MCF 10A (cell line): ENCODE measurements at regions not wholly inside any gene's neighbourhood (a gene's known extent, or its start where the extent isn't known, plus 50 kb on each side); places are given as distances from the start of the nearest gene placed in this dataset.

ENCODE experiments used
- BruUV-seq: library from RNA; stranded (reverse); fragments of 400-500 nt; replicated peaks from 2 replicates; lab custom pipeline; 2021; lab: Mats Ljungman, UMichigan
- CTCF ChIA-PET: fragments of 300-600 bp; sonication (Branson Sonifier 250); formaldehyde crosslinking; extraction: SDS; loops from one replicate; lab custom pipeline; 2021; ENCODE audit warnings: antibody characterized with exemption, inconsistent platforms; lab: Yijun Ruan, JAX
- POLR2A ChIA-PET: fragments of 300-600, 350-650 bp; sonication (Branson Sonifier 250); formaldehyde crosslinking; extraction: SDS; loops from one replicate; lab custom pipeline; 2020; ENCODE audit warnings: antibody characterized with exemption, inconsistent platforms; lab: Yijun Ruan, JAX
- DNase-seq: peaks from one replicate; pipeline ENCODE4 v3.0.0-alpha.2; 2018; ENCODE audit not compliant: unreplicated experiment
- H3K27ac Mint-ChIP-seq: one replicate; pipeline ENCODE4 v1.8.0; 2022; ENCODE audit warnings: mild to moderate bottlenecking, low read depth, mixed read lengths; ENCODE audit not compliant: unreplicated experiment
- H3K27me3 Mint-ChIP-seq: one replicate; pipeline ENCODE4 v1.8.0; 2022; ENCODE audit warnings: mixed read lengths; ENCODE audit not compliant: insufficient read depth, unreplicated experiment
- H3K36me3 Mint-ChIP-seq: one replicate; pipeline ENCODE4 v1.8.0; 2022; ENCODE audit warnings: mild to moderate bottlenecking, moderate library complexity, mixed read lengths; ENCODE audit not compliant: insufficient read depth, unreplicated experiment
- H3K4me1 Mint-ChIP-seq: one replicate; pipeline ENCODE4 v1.8.0; 2022; ENCODE audit warnings: mixed read lengths; ENCODE audit not compliant: insufficient read depth, unreplicated experiment
- H3K4me3 Mint-ChIP-seq: one replicate; pipeline ENCODE4 v1.8.0; 2022; ENCODE audit warnings: mild to moderate bottlenecking, moderate library complexity, mixed read lengths; ENCODE audit not compliant: unreplicated experiment
- H3K9me3 Mint-ChIP-seq: one replicate; pipeline ENCODE4 v1.8.0; 2022; ENCODE audit warnings: mixed read lengths; ENCODE audit not compliant: unreplicated experiment
- intact Hi-C: fragments of 100-400 bp; cut with micrococcal nuclease; formaldehyde crosslinking; loops from 2 replicates; pipeline ENCODE4 v1.14.1; 2022
- TF ChIP-seq, protein P1 (sequence below): fragments of 200-600 bp; IDR thresholded peaks from one replicate; pipeline ENCODE4 v1.8.0; 2022; ENCODE audit warnings: antibody characterized with exemption, mild to moderate bottlenecking; ENCODE audit not compliant: unreplicated experiment

DNA sequence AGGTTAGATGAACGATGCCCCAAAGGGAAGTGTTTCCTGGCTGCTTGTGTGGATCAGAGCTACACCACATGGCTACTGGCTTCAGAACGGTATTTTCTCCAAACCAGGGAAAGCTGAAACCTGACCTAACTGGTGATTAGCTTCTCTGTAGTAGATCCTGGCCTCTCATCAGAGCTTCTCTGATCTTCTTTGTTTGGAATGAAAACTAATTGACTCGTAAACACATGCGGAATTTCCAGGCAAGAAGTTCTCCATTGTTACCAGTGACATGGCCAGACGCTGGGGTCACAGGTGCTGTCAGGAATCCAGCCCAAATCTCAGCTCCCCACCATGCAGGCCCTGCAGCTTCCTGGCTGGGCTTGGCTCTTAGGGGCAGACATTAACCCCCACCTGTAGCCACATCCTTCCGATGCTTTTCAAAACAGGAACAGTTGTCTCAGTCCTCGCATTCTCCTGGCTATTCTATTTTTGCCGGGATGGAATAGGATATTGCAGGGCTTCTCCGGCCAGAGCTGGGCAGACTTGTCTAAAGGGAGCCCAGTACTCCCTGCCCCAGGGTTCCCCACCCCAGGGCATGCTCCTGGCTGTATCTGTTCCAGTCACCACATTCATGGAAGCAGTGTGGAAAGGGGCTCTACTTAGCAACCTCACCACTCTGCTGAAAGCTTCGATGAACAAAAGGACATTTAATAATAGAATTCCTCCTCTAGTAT lies 305.4 kb upstream of the F9 start:
- TF ChIP-seq, protein P1, sequence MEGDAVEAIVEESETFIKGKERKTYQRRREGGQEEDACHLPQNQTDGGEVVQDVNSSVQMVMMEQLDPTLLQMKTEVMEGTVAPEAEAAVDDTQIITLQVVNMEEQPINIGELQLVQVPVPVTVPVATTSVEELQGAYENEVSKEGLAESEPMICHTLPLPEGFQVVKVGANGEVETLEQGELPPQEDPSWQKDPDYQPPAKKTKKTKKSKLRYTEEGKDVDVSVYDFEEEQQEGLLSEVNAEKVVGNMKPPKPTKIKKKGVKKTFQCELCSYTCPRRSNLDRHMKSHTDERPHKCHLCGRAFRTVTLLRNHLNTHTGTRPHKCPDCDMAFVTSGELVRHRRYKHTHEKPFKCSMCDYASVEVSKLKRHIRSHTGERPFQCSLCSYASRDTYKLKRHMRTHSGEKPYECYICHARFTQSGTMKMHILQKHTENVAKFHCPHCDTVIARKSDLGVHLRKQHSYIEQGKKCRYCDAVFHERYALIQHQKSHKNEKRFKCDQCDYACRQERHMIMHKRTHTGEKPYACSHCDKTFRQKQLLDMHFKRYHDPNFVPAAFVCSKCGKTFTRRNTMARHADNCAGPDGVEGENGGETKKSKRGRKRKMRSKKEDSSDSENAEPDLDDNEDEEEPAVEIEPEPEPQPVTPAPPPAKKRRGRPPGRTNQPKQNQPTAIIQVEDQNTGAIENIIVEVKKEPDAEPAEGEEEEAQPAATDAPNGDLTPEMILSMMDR: no peak
- CTCF ChIA-PET: no interaction called here
- POLR2A ChIA-PET: interaction anchor here (1.2 kb wide), 1 partner anchor 17 kb away, joined by 3 read pairs; no protein-coding TSS in a partner anchor
- no TSS peak for BruUV-seq
- no peaks in the 10 kb centered on the region for H3K36me3 Mint-ChIP-seq
- peaks cover 8% of the 10 kb centered on the region for H3K9me3 Mint-ChIP-seq
- no peak for DNase-seq
- H3K4me1 Mint-ChIP-seq: no peaks in the 10 kb centered on the region
- intact Hi-C loops: no loop called here
- H3K4me3 Mint-ChIP-seq: no peak overlapping the region
- H3K27me3 Mint-ChIP-seq: no peaks in the 10 kb centered on the region
- no peak overlapping the region for H3K27ac Mint-ChIP-seq

- peaks cover 6% of the 10 kb centered on the region for H3K9me3 Mint-ChIP-seq
- no peaks in the 10 kb centered on the region for H3K36me3 Mint-ChIP-seq
- H3K4me3 Mint-ChIP-seq: no peak overlapping the region
- TF ChIP-seq, protein P1: no peak
- H3K4me1 Mint-ChIP-seq: no peaks in the 10 kb centered on the region
- no TSS peak for BruUV-seq
- intact Hi-C loops: no loop called here
- no peak for DNase-seq
- H3K27ac Mint-ChIP-seq: no peak overlapping the region
- H3K27me3 Mint-ChIP-seq: no peaks in the 10 kb centered on the region
- ChIA-PET POLR2A (no interaction called here), CTCF (interaction anchor here (0.6 kb wide), 1 partner anchor 110 kb away, joined by 3 read pairs; no protein-coding TSS in a partner anchor)
Measured at GRCh38 chrX:139222511-139223200, 307.9 kb upstream of the F9 start.

- peak; percentile 23 for DNase-seq
- ChIA-PET CTCF (interaction anchor here (0.9 kb wide), 1 partner anchor 86 kb away, joined by 7 read pairs; no protein-coding TSS in a partner anchor), POLR2A (no interaction called here)
- TF ChIP-seq, protein P1: no peak
- no peaks in the 10 kb centered on the region for H3K4me1 Mint-ChIP-seq
- BruUV-seq: no TSS peak
- no peak overlapping the region for H3K27ac Mint-ChIP-seq
- intact Hi-C loops: no loop called here
- H3K4me3 Mint-ChIP-seq: no peak overlapping the region
- H3K27me3 Mint-ChIP-seq: peaks cover 11% of the 10 kb centered on the region
- H3K36me3 Mint-ChIP-seq: no peaks in the 10 kb centered on the region
- H3K9me3 Mint-ChIP-seq: peaks cover 13% of the 10 kb centered on the region
Measured at GRCh38 chrX:139213241-139213709, 317.3 kb upstream of the F9 start.

DNA sequence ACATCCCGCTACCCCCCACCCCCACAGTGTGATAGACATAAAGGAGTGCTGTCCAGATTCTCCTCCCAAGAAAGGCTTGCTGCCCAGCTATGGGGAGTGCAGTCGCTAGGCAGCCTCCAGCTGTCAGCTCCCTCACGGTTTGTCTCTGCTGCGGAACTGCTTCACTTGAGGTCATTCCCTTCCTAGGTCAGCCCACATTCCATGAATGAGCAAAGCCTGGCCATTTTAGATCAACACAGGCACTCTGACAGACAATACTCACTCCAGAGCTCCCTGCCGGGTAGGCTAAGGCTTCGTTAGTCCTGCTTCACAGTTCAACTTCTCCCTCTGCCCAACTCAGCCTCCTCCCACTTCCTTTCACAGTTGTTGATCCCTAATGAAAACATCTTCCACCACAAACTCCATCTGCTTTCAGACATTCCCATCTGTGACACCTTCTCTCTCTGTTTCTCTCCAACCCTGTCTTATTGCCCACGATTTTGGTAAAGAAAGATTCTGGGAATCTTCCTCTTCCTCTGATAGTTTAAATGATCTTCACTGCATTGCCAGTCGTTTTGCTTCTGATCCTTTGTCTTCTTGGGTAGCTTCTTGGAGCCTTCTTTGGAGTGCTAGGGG lies 318.9 kb upstream of the F9 start:
- Mint-ChIP-seq H3K4me3 (no peak overlapping the region), H3K27me3 (peaks cover 11% of the 10 kb centered on the region), H3K27ac (no peak overlapping the region), H3K4me1 (no peaks in the 10 kb centered on the region), H3K9me3 (peaks cover 13% of the 10 kb centered on the region), H3K36me3 (no peaks in the 10 kb centered on the region)
- TF ChIP-seq, protein P1: no peak
- intact Hi-C loops: no loop called here
- no TSS peak for BruUV-seq
- no peak for DNase-seq
- POLR2A ChIA-PET: no interaction called here
- CTCF ChIA-PET: interaction anchor here (0.5 to 0.6 kb wide), 2 partner anchors 52 to 421 kb away, joined by 3 read pairs; no protein-coding TSS in a partner anchor
